ENCODE measurements at regions not wholly inside any gene's neighbourhood (a gene's known extent, or its start where the extent isn't known, plus 50 kb on each side); places are given as distances from the start of the nearest gene placed in this dataset.
A peak's percentile ranks its signal among the peaks of the same experiment; 100 is the strongest.

DNA sequence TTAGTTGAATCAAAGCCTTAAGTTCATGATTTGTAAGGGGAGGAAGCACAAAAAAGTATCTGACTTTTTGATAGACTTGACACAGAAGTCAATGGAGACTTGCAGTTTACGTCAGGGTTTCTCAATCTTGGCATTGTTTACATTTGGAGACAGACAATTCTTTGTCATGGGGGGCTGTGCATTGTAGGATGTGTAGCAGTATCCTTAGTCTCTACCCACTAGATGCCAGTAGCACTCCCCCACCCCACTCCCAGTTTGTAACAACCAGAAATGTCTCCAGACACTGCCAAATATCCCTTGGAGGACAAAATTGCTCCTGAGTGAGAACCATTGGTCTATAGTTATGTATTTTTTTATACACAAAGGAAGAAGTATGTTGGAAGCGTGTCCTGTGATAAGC, 434.1 kb downstream of the RFPL4B start:
- TF ChIP-seq CTCF (IDR thresholded peaks at IDR 0.05; ENCODE audit: low read depth, low read length) = peak; percentile 42
- no peak overlapping the region for H3K4me3 ChIP-seq (ENCODE audit: low read depth, low read length)
- in situ Hi-C loops (cut with HindIII; ENCODE audit: low sequenced_read_pairs) = no loop called here
- DNase-seq (ENCODE audit: low read depth, low spot score) = peak; percentile 40

- TF ChIP-seq CTCF (IDR thresholded peaks at IDR 0.05; ENCODE audit: low read depth, low read length) = no peak
- in situ Hi-C loops (cut with HindIII; ENCODE audit: low sequenced_read_pairs) = no loop called here
- no peak for DNase-seq (ENCODE audit: low read depth, low spot score)
- no peak overlapping the region for H3K4me3 ChIP-seq (ENCODE audit: low read depth, low read length)
Observed at GRCh38 chr6:112785408-112785807, 438.3 kb downstream of the RFPL4B start.

DNA sequence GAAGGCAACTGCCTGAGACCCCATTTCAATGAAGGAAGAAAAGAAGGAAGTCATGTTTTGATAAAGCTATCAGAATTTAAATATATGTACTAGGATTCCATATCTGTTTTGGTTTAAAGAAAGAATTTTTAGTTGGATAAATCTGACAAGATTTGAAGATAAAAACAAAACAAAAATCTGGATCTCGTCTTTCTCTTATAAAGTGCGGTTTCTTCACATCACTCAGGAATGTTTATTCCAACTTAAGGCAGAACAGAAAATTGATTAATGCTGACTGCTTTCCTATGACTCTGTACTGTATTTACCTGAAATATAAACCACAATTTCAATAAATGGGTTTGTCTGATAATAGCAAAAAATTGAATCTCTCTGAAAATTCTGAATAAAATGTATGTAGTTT, 439.7 kb downstream of the RFPL4B start:
- TF ChIP-seq CTCF (IDR thresholded peaks at IDR 0.05; ENCODE audit: low read depth, low read length) = no peak
- in situ Hi-C loops (cut with HindIII; ENCODE audit: low sequenced_read_pairs) = no loop called here
- no peak for DNase-seq (ENCODE audit: low read depth, low spot score)
- no peak overlapping the region for H3K4me3 ChIP-seq (ENCODE audit: low read depth, low read length)

DNA sequence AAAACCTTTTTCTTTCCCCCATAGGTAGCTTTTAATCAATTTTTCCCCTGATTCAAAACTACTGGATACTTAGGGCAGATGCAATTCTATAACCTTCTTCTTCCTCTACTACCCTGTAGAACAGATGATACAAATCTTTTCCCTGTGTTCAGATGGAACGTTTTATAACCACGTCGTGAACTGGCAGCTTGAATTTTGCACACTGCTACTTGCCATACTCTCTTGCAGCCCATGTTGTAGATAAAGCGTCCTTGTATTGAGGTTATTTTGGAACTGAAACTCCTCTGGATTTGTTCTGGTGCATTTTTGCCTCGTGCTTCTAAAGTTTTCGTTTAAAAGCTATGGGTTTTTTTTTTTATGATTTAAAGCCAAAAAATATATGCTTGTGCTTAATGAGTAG, 440.2 kb downstream of the RFPL4B start:
- no peak overlapping the region for H3K4me3 ChIP-seq (ENCODE audit: low read depth, low read length)
- DNase-seq (ENCODE audit: low read depth, low spot score) = no peak
- TF ChIP-seq CTCF (IDR thresholded peaks at IDR 0.05; ENCODE audit: low read depth, low read length) = no peak
- in situ Hi-C loops (cut with HindIII; ENCODE audit: low sequenced_read_pairs) = no loop called here

GRCh38 chr6:112795316-112795715, 448.2 kb downstream of the RFPL4B start:
- no peak for DNase-seq (ENCODE audit: low read depth, low spot score)
- H3K4me3 ChIP-seq (ENCODE audit: low read depth, low read length) = no peak overlapping the region
- no peak for TF ChIP-seq CTCF (IDR thresholded peaks at IDR 0.05; ENCODE audit: low read depth, low read length)
- in situ Hi-C loops (cut with HindIII; ENCODE audit: low sequenced_read_pairs) = no loop called here

- DNase-seq (ENCODE audit: low read depth, low spot score) = no peak
- no peak overlapping the region for H3K4me3 ChIP-seq (ENCODE audit: low read depth, low read length)
- in situ Hi-C loops (cut with HindIII; ENCODE audit: low sequenced_read_pairs) = no loop called here
- no peak for TF ChIP-seq CTCF (IDR thresholded peaks at IDR 0.05; ENCODE audit: low read depth, low read length)
Observed at GRCh38 chr6:112796712-112797111, 449.6 kb downstream of the RFPL4B start.

DNA sequence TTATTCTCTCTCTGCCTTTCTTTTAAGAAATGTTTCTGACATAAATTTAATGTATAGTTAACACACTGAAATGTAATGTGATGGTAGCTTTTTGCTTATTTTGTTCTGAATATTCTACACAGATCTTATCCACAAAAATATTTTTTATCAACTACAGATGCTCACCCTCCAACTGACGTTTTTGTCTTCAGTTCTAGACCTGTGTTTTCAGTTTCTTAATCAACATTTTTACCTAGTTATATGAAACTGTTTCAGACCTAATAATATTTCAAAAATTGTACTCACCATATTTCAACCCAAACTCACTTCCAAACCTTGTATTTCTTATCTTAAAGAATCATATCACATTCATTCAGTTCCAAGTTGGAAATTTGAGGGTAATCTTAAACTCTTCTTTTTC, 452.8 kb downstream of the RFPL4B start:
- DNase-seq (ENCODE audit: low read depth, low spot score) = no peak
- in situ Hi-C loops (cut with HindIII; ENCODE audit: low sequenced_read_pairs) = no loop called here

More for the DNA sequence above, 452.8 kb downstream of the RFPL4B start:
- no peak overlapping the region for H3K4me3 ChIP-seq (ENCODE audit: low read depth, low read length)
- TF ChIP-seq CTCF (IDR thresholded peaks at IDR 0.05; ENCODE audit: low read depth, low read length) = no peak

Measured in astrocyte of the spinal cord (primary cell).